Smooth muscle cell (in vitro differentiated cells): ENCODE measurements at regions not wholly inside any gene's neighbourhood (a gene's known extent, or its start where the extent isn't known, plus 50 kb on each side); places are given as distances from the start of the nearest gene placed in this dataset.

Experiments
- DNase-seq: peaks from one replicate; lab custom pipeline; 2025; ENCODE audit not compliant: unreplicated experiment; lab: John Stamatoyannopoulos, UW
- H2AFZ ChIP-seq: fragments of 200-600 bp; sonication (generic); 2 replicates; pipeline ENCODE4 v1.6.0; 2016; ENCODE audit warnings: antibody characterized with exemption, low read depth, mild to moderate bottlenecking
- H3F3A ChIP-seq: fragments of 200-600 bp; sonication (generic); 2 replicates; pipeline ENCODE4 v1.6.0; 2017; ENCODE audit warnings: antibody characterized with exemption, low read depth
- H3K27ac ChIP-seq: fragments of 200-600 bp; sonication (generic); 2 replicates; pipeline ENCODE4 v1.5.1; 2016; ENCODE audit warnings: low read depth, mild to moderate bottlenecking
- H3K27me3 ChIP-seq: fragments of 200-600 bp; sonication (generic); 2 replicates; pipeline ENCODE4 v1.6.1; 2016; ENCODE audit warnings: low read depth, mild to moderate bottlenecking
- H3K36me3 ChIP-seq: fragments of 200-600 bp; sonication (generic); 2 replicates; pipeline ENCODE4 v1.5.1; 2016; ENCODE audit warnings: low read depth
- H3K4me1 ChIP-seq: fragments of 200-600 bp; sonication (generic); 2 replicates; pipeline ENCODE4 v1.5.1; 2016; ENCODE audit warnings: low read depth
- H3K4me2 ChIP-seq: fragments of 200-600 bp; sonication (generic); 2 replicates; pipeline ENCODE4 v1.6.0; 2016; ENCODE audit warnings: mild to moderate bottlenecking
- H3K4me3 ChIP-seq: fragments of 200-600 bp; sonication (generic); 2 replicates; pipeline ENCODE4 v1.5.1; 2016; ENCODE audit warnings: mild to moderate bottlenecking
- H3K79me2 ChIP-seq: fragments of 200-600 bp; sonication (generic); 2 replicates; pipeline ENCODE4 v1.6.0; 2016; ENCODE audit warnings: low read depth, mild to moderate bottlenecking
- H3K9ac ChIP-seq: fragments of 200-600 bp; sonication (generic); 2 replicates; pipeline ENCODE4 v1.6.0; 2016; ENCODE audit warnings: low read depth
- H3K9me3 ChIP-seq: fragments of 200-600 bp; sonication (generic); replicated peaks from 2 replicates; pipeline ENCODE4 v1.5.1; 2016; ENCODE audit warnings: low read depth
- H4K20me1 ChIP-seq: fragments of 200-600 bp; sonication (generic); 2 replicates; pipeline ENCODE4 v1.6.0; 2016; ENCODE audit warnings: low read depth
- WGBS: methylation state at CpG from one replicate; pipeline ENCODE4 v1.1.7; 2016; ENCODE audit warnings: low lambda C conversion rate; 5-methylcytosine and 5-hydroxymethylcytosine counted together
- TF ChIP-seq, protein P1 (sequence below): fragments of 200-600 bp; sonication (generic); IDR thresholded peaks from 2 replicates; pipeline ENCODE4 v1.5.1; 2017; ENCODE audit warnings: borderline replicate concordance, mild to moderate bottlenecking, antibody characterized with exemption; ENCODE audit not compliant: insufficient read depth, poor library complexity, severe bottlenecking

DNA sequence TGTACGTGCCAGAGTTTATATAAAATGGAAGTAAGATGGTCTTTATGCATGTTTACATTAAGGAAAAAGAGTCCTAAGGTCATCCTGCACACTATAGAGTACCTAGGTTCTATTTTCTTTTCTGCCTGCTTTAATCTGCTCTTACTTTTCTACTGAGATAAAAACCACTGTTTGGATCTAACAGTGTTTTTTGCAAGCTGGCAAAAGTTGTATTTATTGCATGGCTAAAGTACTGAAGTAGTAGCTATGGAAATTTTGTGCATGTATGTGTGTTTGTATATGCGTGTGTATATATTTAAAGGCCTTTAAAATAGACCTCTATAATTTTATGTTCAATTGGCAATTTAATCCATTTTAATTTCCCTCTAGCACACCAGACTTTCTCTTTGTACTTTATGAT lies 98.3 kb upstream of the CPSF6 start:
- H3K36me3 ChIP-seq: no peaks in the 10 kb centered on the region
- H3F3A ChIP-seq: no peaks in the 10 kb centered on the region
- TF ChIP-seq, protein P1, sequence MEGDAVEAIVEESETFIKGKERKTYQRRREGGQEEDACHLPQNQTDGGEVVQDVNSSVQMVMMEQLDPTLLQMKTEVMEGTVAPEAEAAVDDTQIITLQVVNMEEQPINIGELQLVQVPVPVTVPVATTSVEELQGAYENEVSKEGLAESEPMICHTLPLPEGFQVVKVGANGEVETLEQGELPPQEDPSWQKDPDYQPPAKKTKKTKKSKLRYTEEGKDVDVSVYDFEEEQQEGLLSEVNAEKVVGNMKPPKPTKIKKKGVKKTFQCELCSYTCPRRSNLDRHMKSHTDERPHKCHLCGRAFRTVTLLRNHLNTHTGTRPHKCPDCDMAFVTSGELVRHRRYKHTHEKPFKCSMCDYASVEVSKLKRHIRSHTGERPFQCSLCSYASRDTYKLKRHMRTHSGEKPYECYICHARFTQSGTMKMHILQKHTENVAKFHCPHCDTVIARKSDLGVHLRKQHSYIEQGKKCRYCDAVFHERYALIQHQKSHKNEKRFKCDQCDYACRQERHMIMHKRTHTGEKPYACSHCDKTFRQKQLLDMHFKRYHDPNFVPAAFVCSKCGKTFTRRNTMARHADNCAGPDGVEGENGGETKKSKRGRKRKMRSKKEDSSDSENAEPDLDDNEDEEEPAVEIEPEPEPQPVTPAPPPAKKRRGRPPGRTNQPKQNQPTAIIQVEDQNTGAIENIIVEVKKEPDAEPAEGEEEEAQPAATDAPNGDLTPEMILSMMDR: no peak
- H3K9me3 ChIP-seq: no peaks in the 10 kb centered on the region
- no peak for DNase-seq
- H3K27ac ChIP-seq: no peak overlapping the region
- no peak overlapping the region for H3K4me2 ChIP-seq
- no peaks in the 10 kb centered on the region for H4K20me1 ChIP-seq
- H3K27me3 ChIP-seq: no peaks in the 10 kb centered on the region
- H3K9ac ChIP-seq: no peak overlapping the region
- H3K4me1 ChIP-seq: no peaks in the 10 kb centered on the region
- no peak overlapping the region for H2AFZ ChIP-seq
- H3K4me3 ChIP-seq: no peak overlapping the region
- H3K79me2 ChIP-seq: no peaks in the 10 kb centered on the region
- WGBS: 88% methylated on average over 2 of the region's 2 CpGs

DNA sequence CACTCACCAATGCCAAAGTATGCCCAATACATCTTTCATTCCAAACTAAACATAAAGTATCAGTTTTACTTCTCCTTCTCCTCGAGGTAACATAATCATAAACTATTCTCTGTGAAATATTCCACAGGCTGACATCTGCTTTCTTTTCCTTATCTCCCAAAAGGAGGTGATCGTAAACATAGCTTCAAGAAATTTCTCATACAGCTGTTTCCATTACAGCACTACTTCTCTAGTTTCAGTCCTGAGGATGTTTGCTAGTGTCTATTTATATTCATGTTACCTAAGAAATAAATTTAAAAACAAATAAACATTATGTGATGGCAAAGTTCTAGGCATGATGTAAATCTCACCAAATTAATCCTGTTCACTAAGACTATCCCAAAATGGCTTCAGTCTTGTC lies 90.1 kb upstream of the CPSF6 start:
- no peaks in the 10 kb centered on the region for H3K27me3 ChIP-seq
- WGBS: 84% methylated on average over 2 of the region's 2 CpGs
- no peak overlapping the region for H2AFZ ChIP-seq
- no peak overlapping the region for H3K9ac ChIP-seq
- TF ChIP-seq, protein P1: no peak
- H3K9me3 ChIP-seq: no peaks in the 10 kb centered on the region
- H3F3A ChIP-seq: no peaks in the 10 kb centered on the region
- H3K27ac ChIP-seq: no peak overlapping the region
- H3K79me2 ChIP-seq: no peaks in the 10 kb centered on the region
- H3K4me1 ChIP-seq: no peaks in the 10 kb centered on the region
- H3K4me2 ChIP-seq: no peak overlapping the region
- DNase-seq: no peak
- no peak overlapping the region for H3K4me3 ChIP-seq
- H4K20me1 ChIP-seq: no peaks in the 10 kb centered on the region
- no peaks in the 10 kb centered on the region for H3K36me3 ChIP-seq

DNA sequence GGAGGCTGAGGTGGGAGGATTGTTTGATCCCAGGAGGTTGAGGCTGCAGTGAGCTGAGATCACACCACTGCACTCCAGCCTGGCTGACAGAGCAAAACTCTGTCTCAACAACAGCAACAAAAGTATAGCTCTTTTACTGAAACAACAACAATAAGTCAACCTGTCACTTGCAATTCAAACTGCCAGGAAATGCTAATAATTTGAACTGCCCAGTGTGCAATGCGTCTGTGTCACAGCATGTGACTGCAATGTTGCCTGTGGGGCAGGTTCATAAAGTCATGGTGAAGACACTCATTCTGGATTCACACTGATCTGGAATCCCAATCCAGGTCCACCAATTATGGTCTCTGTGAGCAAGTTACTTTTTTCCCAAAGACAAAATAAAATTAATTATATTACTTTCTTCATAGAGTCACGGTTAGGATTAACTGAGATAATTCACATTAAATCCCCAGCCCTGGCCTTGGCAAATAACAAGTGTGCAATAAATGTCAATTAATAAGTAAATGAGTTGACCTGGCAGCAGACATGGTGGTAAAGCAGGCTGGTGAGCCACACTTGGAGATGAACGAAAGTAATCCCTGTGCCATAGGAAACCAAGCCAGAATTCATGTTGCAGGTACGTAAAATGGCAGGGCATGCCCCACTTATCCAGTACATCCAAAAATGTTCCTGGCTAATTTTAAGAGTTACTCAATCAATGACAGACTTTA lies 89.1 kb upstream of the CPSF6 start:
- no peaks in the 10 kb centered on the region for H3K36me3 ChIP-seq
- TF ChIP-seq, protein P1: no peak
- 95% methylated on average over 4 of the region's 4 CpGs for WGBS

DNA sequence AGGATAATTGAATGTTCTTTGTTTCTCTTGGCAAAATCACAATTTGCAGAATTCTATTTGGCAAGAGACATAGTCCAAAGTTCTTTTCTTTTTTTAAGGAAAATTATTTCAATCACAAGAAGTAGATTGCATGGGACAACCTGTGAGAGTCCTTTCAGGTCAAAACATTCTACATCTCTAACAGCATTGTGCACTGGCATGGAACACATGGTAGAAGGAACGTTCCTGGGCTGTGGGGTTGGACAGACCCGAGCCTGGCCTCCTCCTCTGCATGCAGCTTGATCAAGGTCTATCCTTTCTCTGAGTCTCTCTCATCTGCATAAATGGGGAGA lies 88.6 kb upstream of the CPSF6 start:
- DNase-seq: no peak
- Histone ChIP-seq H3K9ac (no peak overlapping the region), H3K4me3 (no peak overlapping the region), H3K4me2 (no peak overlapping the region), H3K27ac (no peak overlapping the region), H3F3A (no peaks in the 10 kb centered on the region), H2AFZ (no peak overlapping the region), H3K27me3 (no peaks in the 10 kb centered on the region), H3K9me3 (no peaks in the 10 kb centered on the region), H4K20me1 (no peaks in the 10 kb centered on the region), H3K79me2 (no peaks in the 10 kb centered on the region), H3K4me1 (no peaks in the 10 kb centered on the region), H3K36me3 (no peaks in the 10 kb centered on the region)
- WGBS: 86% methylated on average over 2 of the region's 2 CpGs
- TF ChIP-seq, protein P1: no peak

More for the DNA sequence above, 89.1 kb upstream of the CPSF6 start:
- Histone ChIP-seq H4K20me1 (no peaks in the 10 kb centered on the region), H3K4me2 (no peak overlapping the region), H3F3A (no peaks in the 10 kb centered on the region), H3K4me1 (no peaks in the 10 kb centered on the region), H3K27me3 (no peaks in the 10 kb centered on the region), H3K9me3 (no peaks in the 10 kb centered on the region), H3K9ac (no peak overlapping the region), H3K27ac (no peak overlapping the region), H2AFZ (no peak overlapping the region), H3K4me3 (no peak overlapping the region), H3K79me2 (no peaks in the 10 kb centered on the region)
- no peak for DNase-seq
